ENCODE measurements at regions not wholly inside any gene's neighbourhood (a gene's known extent, or its start where the extent isn't known, plus 50 kb on each side); places are given as distances from the start of the nearest gene placed in this dataset.

DNA sequence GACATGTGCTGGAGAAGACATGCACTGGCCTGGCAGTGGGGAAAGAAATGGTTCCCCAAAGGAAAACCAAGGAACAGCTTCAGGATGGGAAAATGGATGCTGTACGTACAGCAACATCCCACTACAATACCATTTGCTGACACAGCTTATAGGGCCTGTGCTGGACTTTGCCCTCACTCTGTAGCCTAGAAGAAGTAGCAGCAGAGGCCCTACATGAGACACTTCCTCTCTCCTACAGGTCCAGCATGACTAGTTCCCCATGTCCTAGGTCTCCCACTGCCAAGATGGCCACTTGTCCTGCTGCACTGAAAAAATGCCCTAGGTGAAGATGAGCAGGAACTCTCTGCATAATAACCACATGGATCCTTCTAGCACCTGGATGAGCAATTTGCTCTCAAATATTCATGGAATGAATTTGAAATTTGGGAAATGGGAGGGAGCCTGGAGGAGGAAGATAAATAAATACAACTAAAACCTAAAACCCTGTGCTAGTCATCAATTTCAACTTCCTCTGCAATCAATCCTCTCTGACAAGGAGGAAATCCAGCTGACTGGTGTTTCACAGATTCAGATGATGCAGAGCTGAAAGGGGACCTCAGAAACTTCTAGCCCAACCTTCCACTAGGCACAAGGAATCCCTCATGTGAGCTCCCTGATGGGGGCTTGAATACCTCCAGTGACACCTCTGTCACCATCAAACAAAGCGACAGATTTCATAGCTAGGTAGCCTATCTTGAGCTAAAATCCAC lies 514.3 kb upstream of the PPP2R3A start:
- Histone ChIP-seq H3K56ac (ENCODE audit: extremely low read depth, insufficient read depth, low read length) (no peak overlapping the region), H4K91ac (ENCODE audit: insufficient read depth, low read depth, low read length) (no peak overlapping the region), H2BK120ac (ENCODE audit: low read depth, low read length) (no peak overlapping the region), H2AK5ac (ENCODE audit: low read depth, low read length) (no peak overlapping the region), H3K27ac (ENCODE audit: insufficient read depth, low read length) (no peak overlapping the region), H3K79me1 (ENCODE audit: low read depth in 1 of 2, low read length in 2 of 2) (no peaks in the 10 kb centered on the region), H2AK9ac (replicated peaks; ENCODE audit: low read depth, low read length, poor library complexity) (no peak overlapping the region), H3K4me1 (ENCODE audit: control insufficient read depth, insufficient read depth, low read length) (no peaks in the 10 kb centered on the region), H2AFZ (replicated peaks; ENCODE audit: low read length, poor library complexity) (no peak overlapping the region), H3K4me3 (ENCODE audit: insufficient read depth, low read depth, low read length) (no peak overlapping the region), H4K5ac (ENCODE audit: low read depth, low read length) (no peak overlapping the region), H3K4ac (ENCODE audit: low read depth, low read length) (no peak overlapping the region), H2BK20ac (ENCODE audit: low read depth, low read length) (no peak overlapping the region), H4K8ac (ENCODE audit: low read depth in 2 of 2, low read length in 2 of 2) (no peak overlapping the region), H3K9ac (ENCODE audit: low read depth, low read length) (no peak overlapping the region), H3K14ac (replicated peaks; ENCODE audit: low read depth, low read length) (no peak overlapping the region), H4K20me1 (ENCODE audit: insufficient read depth, low read length) (no peaks in the 10 kb centered on the region), H3K18ac (ENCODE audit: low read depth, low read length) (no peak overlapping the region), H3K9me3 (ENCODE audit: control insufficient read depth, insufficient read depth, low read length) (peaks cover 6% of the 10 kb centered on the region; the same call in 1 of the 2 replicates), H3K27me3 (ENCODE audit: control insufficient read depth, insufficient read depth, low read length) (no peaks in the 10 kb centered on the region), H3K9me1 (ENCODE audit: insufficient read depth, low read length) (no peaks in the 10 kb centered on the region), H3K23ac (ENCODE audit: low read depth, low read length) (no peak overlapping the region), H2BK5ac (ENCODE audit: low read depth, low read length, poor library complexity, severe bottlenecking) (no peak overlapping the region), H2BK15ac (ENCODE audit: low read depth, low read length) (no peak overlapping the region), H3K4me2 (ENCODE audit: low read depth, low read length) (no peak overlapping the region), H3K36me3 (ENCODE audit: control insufficient read depth, insufficient read depth, low read length) (no peaks in the 10 kb centered on the region)
- no peak for DNase-seq
- BruUV-seq (replicated peaks), result no TSS peak
- in situ Hi-C loops (cut with MboI; ENCODE audit: low sequenced_read_pairs) (no loop called here), intact Hi-C loops (cut with micrococcal nuclease) (no loop called here), dilution Hi-C loops (cut with HindIII; ENCODE audit: low sequenced_read_pairs, unreplicated experiment) (no loop called here)
- CTCF ChIA-PET, result no interaction called here
- POLR2A ChIA-PET (ENCODE audit: unreplicated experiment), result no interaction called here
- ATAC-seq (ENCODE audit: low read depth), result no peak
- TF ChIP-seq NFE2L2 (IDR thresholded peaks at IDR 0.05; ENCODE audit: low read depth, low read length) (no peak), MXI1 (IDR thresholded peaks at IDR 0.05; ENCODE audit: borderline replicate concordance, low read depth, low read length) (no peak), CHD1 (IDR thresholded peaks at IDR 0.05; ENCODE audit: low read depth, low read length) (no peak), FOS (IDR thresholded peaks at IDR 0.05; ENCODE audit: low read depth, low read length) (no peak), SMC3 (IDR thresholded peaks at IDR 0.05; ENCODE audit: low read depth, low read length) (no peak), POLR2A (IDR thresholded peaks at IDR 0.05; ENCODE audit: low read depth, low read length) (no peak), MAFK (IDR thresholded peaks at IDR 0.05; ENCODE audit: low read depth, low read length) (no peak)
- TF ChIP-seq, protein P1, sequence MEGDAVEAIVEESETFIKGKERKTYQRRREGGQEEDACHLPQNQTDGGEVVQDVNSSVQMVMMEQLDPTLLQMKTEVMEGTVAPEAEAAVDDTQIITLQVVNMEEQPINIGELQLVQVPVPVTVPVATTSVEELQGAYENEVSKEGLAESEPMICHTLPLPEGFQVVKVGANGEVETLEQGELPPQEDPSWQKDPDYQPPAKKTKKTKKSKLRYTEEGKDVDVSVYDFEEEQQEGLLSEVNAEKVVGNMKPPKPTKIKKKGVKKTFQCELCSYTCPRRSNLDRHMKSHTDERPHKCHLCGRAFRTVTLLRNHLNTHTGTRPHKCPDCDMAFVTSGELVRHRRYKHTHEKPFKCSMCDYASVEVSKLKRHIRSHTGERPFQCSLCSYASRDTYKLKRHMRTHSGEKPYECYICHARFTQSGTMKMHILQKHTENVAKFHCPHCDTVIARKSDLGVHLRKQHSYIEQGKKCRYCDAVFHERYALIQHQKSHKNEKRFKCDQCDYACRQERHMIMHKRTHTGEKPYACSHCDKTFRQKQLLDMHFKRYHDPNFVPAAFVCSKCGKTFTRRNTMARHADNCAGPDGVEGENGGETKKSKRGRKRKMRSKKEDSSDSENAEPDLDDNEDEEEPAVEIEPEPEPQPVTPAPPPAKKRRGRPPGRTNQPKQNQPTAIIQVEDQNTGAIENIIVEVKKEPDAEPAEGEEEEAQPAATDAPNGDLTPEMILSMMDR (conservative IDR thresholded peaks at IDR 0.05; ENCODE audit: low read depth, low read length), result no peak
- TF ChIP-seq, protein P2, sequence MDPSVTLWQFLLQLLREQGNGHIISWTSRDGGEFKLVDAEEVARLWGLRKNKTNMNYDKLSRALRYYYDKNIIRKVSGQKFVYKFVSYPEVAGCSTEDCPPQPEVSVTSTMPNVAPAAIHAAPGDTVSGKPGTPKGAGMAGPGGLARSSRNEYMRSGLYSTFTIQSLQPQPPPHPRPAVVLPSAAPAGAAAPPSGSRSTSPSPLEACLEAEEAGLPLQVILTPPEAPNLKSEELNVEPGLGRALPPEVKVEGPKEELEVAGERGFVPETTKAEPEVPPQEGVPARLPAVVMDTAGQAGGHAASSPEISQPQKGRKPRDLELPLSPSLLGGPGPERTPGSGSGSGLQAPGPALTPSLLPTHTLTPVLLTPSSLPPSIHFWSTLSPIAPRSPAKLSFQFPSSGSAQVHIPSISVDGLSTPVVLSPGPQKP (IDR thresholded peaks at IDR 0.05; ENCODE audit: borderline replicate concordance, low read depth, low read length), result no peak
- TF ChIP-seq, protein P3, sequence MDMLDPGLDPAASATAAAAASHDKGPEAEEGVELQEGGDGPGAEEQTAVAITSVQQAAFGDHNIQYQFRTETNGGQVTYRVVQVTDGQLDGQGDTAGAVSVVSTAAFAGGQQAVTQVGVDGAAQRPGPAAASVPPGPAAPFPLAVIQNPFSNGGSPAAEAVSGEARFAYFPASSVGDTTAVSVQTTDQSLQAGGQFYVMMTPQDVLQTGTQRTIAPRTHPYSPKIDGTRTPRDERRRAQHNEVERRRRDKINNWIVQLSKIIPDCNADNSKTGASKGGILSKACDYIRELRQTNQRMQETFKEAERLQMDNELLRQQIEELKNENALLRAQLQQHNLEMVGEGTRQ (IDR thresholded peaks at IDR 0.05; ENCODE audit: low read depth, low read length), result no peak
- WGBS, 2 experiments (ENCODE audit: extremely low coverage in 2 of 2, insufficient read length in 1 of 2), result no CpG with 5 or more reads among the region's 2 CpGs
